HG03280 (cell line): ENCODE measurements at regions not wholly inside any gene's neighbourhood (a gene's known extent, or its start where the extent isn't known, plus 50 kb on each side); places are given as distances from the start of the nearest gene placed in this dataset.

Source experiments
- ATAC-seq: cut with Tn5 transposase; IDR thresholded peaks from one replicate; pipeline ENCODE4 v1.9.1; 2021; ENCODE audit warnings: mild to moderate bottlenecking, moderate library complexity; ENCODE audit not compliant: unreplicated experiment

DNA sequence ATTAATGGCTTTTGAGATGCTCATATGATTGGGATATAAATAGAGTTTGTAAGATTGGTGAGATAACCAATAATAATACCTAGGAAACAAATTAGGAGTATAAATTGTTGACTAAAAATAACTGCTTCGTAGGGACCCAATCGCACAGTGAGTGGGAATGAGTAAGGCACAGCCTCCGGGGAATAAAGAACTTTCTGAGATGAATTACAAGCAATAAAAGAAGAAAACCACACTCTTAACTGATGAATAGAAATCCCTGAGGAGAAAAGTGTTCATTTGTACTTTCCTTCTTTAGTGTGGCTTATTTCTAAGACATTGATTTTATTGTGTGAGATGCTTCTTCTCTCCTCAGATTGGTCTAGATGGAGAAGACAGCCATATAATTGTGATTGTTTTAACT lies 443.4 kb upstream of the PRMT6 start:
- no peak for ATAC-seq

DNA sequence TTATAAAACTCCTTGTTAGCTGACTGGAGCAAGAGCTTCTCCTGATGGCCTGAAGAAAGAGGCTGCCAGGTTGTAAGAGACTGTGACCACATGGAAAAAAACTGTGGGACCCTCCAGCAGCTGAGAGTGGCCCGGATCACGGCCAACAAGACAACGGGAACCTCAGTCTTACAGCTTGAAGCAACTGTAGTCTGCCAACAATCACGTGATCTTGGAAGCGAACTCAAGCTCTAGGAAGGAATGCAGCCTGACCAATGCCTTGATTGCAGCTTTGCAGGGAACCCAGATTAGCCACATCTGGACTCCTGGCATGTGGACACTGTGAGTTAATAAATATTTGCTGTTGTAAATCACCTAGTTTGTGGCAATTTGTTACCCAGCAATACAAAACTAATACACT lies 442.6 kb upstream of the PRMT6 start:
- ATAC-seq = no peak

DNA sequence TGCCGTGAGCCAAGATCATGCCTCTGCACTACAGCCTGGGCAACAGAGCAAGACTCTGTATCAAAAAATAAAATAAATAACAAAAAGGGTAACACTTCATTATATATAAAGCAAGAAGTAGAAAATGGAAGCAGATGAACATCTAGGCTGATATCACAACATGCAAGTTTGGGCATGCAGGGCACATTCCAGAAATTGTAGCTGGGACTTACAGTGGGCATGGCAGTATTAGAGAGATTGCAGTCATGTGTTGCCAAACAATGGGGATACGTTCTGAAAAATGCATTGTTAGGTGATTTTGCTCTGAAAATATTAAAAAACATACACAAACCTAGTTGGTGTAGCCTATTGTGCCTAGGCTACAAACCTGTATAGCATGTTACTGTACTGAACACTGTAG lies 441.0 kb upstream of the PRMT6 start:
- ATAC-seq = no peak

DNA sequence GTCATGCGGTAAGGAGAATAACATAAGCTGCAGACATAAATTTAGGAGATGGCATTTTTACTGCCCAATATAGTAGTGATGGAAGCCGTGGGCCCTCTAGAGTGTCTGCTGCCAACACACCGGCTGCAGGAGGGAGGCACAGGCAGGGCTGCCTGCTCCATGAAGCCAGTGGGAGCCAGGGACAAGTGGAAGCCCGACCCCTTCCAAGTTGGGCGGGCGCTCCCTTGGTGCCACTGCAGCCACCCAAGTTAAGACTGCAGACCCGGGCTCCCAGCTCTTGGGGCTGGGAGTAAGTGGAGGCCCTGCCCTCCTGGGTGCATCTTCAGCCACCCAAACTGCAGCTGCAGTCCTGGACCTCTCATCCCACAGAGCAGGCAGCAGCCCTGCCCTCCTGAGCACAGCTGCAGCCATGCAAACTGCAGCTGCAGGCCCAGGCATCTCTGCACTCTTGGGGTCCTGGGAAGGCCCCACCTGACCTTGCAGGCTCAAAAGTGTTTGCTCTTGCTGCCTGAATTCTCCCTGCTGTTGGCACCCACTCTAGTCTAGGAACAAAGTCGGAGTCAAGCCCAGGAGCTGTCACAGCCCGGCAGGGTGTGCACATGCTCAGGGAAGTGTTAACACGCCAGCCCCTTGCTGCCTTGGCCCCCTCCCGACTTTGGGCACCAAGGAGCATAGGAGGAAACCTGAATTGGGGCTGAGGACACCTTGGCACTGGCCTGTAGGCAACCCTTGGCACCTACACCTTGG lies 437.2 kb upstream of the PRMT6 start:
- no peak for ATAC-seq

DNA sequence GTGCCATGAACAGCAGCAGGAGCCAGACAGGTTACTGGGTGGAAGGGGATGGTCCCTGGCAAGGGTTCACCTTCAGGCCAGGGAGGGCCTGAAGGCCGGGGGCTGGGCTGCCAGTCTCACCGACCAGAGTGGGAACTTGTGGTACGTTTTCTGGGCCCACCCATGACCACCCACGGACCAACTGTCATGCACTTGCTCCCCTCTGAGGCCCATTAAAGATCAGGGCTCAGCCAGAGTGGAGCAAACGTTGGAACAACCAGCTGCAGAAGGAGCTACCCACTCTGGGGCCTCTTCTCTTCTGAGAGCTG lies 436.7 kb upstream of the PRMT6 start:
- ATAC-seq = no peak

DNA sequence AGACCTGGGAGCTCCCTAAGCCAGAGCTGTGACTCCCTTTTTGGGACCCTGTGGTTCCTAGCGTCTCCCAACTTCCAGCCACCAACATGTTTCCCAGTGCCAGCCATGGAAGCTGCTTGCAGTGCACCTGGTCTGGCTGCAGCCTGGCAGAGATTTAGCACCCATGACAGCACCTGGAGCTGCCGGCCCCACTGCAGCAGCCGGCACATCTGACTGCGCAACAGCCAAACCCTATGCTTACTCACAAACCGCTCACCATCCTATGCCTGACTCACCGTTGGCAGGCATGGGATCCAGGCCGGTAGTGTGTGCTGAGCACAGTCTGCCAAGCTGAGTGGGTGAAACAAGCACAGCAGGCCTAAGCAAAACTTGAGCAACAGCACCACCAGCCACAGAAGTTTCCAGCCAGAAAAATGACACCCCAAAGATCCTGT lies 435.9 kb upstream of the PRMT6 start:
- no peak for ATAC-seq

DNA sequence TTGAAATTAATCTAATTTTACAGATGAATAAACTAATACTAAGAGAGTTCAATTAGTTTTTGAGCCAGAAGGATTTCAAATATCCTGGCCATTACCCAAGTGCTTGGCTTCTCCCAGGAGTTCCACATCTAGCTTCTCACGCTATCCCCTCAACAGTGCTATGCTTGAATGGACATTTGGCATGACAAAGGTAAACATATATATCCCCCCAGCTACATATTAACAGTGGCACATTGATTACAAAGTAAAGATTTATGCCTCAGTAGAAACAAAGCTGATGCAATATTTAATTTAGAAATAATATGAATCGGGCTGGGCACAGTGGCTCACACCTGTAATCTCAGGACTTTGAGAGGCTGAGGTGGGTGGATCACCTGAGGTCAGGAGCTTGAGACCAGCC lies 434.6 kb upstream of the PRMT6 start:
- ATAC-seq = no peak

DNA sequence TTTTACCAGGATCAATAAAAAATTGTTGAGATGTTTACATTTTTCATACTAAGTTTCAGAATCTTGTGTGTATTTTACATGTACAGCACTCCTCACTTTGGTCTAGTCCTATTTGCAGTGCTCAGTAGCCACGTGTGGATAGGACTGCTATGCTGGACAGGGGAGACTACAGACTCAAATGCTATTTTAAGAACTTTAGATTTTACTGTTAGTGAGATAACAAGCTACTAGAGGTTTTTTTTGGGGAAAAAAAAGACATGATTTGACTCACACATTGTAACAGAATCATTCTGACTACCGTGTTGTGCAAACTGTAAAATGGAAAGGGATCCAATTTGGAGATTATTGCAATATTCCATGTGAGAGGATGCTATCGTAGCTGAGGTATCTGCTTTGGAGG lies 418.9 kb upstream of the PRMT6 start:
- ATAC-seq = no peak

DNA sequence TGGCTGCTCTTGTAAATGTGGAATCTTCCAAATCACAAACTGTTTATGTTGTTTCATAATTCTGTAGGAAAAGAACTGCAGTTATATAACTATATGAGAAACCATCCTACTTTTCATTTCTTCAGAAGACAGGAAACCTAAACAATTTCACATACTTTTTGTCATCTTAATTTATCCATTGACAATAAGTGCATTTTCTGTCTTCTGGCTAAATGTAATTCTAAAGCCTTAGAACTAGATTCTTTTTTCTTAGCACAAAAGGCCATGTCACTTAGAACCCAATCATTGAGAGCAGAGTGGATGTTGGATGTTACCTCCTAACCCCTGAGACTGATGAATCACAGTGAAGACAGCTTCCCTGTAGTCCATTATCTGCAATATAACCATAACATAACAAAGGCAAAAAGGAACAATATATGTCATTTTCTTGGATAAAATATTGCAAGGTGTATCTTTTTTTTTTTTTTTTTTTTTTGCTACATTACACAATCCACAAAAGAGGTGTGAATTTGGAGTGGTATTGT lies 410.2 kb upstream of the PRMT6 start:
- ATAC-seq = no peak

DNA sequence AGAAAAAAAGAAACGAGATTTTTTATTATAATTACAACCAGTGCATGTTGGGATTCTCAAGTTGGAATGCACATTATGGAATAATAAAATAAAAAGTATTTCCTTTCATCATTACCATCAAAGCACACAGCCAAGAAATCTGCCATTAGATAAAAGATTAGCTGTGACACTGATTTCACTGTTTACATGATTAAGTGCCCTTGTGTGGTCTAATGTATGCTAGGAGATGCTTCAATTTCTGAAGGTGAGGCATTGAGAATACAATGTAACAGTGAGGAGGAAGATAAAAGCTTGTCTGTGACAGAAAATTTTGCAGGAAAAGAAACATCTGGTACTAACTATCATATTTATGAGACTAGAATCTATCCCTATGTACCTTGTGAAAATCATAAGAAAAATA lies 409.7 kb upstream of the PRMT6 start:
- ATAC-seq = no peak

DNA sequence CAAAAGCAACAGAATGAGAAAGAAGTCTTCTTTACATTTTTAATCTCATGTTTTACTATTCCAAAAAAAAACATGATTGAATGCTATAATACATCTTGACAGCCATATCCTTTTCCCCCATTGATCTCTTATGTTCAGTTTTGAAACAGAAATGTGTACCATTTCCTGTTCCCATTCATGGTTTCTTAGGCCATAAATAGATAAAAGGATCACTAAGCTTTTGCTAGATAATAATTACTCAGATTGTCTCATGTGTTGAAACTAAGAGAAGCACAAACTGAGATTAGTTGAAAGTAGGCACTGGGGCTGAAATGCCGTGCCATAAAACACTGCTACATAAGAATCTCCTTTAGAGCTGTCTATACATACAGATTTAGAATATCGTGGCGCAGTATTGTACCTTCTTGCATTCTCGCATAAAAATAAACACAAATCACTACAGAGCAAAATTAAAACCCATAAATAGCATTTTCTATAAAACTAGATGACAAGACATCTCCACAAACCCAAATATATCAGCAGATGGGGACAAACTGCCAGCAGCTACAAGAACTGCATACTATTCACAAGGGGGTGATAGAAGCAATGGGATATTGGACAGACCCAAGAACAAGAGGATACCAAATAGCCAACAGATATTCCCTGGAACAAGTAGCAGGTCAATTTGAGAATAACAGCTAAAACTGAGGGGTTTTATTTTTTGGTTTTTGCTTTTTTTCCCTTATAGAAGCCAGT lies 405.3 kb upstream of the PRMT6 start:
- ATAC-seq = no peak

DNA sequence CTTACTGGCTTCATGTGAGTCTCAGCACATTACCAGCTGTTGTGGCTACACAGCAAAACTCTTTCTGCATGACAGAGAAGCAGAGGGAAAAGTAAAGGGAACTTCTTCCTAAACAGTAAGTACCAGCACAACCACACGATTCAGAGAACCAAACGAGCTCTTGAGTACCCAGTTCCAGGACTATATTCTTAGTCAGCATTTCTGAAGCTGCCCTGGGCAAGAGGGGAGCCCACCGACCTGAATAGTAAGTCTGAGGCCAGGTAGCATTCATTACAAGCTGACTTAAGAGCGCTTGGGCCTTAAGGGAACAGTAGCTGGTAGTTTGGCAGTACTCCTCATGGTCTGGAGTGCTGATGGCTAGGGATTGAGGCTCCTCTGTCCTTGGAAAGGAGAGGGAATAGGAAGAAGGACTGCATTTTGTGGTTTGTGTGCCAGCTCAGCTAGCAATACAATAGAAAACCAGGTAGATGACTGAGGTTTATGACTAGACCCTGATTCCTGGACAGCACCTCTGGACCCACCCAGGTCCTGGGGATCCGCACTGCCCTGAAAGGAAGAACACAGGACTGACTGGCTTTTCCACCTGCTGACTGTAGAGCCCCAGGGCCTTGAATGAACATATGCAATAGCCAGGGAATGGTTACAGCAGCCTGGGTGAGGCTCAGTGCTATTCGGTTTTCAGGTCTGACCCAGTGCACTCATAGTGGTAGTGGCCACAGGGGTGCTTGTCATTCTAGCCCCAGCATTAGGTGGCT lies 396.8 kb upstream of the PRMT6 start:
- ATAC-seq = no peak

DNA sequence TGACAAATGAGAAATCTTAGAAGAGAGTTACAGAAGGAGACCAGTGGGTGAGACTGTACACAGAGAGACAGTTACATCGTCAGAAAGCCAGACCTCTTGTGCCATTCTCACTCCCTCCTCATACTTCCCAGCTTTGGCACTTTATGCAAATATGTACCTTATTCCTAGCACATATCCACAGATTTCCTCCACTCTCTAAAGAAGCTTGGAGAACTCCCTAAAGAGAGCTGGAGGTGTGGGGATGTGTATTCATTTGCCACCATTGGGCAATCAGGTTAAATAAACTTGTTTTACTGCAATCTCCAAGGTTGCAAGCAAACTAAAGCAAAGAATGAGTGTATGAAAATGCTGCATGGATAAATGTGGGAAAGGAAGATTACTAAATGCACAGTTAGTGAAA lies 380.9 kb upstream of the PRMT6 start:
- no peak for ATAC-seq

DNA sequence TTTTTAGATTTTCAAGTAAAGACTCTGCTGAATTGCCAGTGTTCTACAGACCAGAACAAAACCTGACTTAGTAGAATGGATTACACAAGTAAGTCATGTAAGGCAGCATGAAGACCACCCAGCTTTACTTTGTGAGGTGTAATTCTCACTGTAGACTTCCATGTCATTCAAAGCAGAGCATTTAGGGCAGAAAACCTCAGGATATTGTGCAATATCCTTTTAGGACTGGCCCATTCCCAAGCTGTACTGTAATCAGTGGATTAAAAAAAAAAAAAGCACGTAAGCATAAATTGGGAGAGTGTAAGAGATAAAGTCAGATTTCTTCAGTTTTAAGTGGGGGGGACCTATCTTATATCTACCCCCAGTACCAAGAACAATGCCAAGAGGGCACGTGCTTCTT lies 380.5 kb upstream of the PRMT6 start:
- ATAC-seq = no peak

DNA sequence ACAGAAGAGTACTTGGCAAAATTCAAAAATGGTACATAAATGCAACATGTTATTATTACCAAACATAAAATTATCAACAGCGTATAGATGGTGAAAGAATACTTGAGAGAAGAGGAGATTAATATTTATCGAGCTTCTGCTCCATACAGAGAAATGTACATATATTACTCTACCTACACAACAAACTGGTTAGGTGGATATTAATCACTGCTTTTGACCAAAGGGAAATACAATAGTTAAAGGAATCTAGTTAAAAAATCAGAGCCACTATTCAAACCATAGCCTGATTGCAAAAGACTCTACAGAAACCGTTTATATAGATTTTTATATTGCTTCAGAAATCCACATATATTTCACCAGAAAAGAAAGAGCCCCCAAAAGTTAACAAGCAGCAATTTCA lies 379.3 kb upstream of the PRMT6 start:
- no peak for ATAC-seq

DNA sequence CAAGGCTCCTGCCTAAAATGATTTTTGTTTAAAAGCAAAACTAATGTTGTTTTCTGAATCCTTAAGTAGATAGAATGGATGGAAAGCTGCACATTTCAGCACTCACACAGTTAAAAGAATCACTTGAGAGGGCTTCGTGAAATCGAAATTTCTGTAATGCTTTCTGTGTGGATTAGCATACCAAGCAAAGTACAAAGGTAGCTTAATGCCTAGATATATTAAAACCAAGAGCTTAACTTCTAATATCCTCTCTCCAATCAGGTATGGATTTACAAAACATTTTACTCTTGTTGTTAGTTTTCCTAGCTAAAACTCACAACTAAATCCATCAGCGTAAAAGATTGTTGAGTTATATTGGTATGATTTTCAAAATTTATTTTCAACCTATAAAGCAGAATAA lies 378.8 kb upstream of the PRMT6 start:
- ATAC-seq = no peak

DNA sequence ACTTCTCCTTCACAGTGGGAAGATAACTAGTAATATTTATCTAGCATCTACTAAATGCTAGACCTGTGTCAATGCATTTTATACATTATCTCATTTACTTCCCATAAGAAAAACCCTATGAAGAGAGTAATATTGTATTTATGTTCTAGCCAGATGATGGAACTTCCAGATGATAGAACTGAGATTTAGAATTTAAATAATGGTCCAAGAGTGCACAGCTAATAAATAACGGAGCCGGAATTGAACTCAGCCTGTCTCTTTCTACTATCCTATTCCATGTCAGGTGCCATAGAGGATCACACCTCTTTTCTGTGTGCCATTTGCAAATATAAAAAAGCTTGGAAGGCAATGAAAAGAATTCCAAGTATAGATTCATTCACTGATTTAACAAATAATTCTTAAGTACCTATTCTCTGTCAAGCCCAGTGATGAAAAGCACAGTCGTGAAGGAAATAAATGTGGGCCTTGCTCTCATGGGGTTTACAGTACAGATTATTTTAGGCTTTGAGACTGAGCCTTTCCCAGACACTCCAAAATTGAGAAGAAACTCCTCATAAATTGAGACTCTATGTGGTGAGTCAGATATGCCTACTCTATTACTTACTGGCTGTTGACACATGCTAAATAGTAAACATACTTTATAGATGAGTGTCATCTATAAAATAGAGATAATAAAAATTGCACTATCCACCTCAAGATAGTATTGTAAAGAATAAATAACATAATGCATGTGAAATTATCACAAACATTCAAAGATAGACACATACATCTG lies 378.0 kb upstream of the PRMT6 start:
- no peak for ATAC-seq

DNA sequence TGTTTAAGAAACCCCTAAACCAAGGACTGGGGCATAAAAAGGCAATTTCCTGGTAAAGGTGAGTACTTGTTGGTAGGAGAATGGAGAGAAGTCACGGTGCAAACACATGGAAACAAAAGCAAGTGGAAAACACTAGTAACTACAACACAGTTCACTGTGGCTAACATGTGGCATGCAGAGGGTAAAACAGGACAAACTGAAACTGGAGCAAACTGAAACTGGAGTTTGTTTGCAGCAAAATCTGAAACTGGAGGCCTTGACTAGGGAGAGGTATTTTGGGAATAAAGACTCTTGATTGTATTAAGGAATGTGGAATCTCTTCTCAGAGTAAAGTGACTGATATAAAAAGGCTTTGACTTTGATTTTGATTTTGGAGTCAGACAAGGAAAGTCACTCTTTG lies 376.3 kb upstream of the PRMT6 start:
- ATAC-seq = no peak

DNA sequence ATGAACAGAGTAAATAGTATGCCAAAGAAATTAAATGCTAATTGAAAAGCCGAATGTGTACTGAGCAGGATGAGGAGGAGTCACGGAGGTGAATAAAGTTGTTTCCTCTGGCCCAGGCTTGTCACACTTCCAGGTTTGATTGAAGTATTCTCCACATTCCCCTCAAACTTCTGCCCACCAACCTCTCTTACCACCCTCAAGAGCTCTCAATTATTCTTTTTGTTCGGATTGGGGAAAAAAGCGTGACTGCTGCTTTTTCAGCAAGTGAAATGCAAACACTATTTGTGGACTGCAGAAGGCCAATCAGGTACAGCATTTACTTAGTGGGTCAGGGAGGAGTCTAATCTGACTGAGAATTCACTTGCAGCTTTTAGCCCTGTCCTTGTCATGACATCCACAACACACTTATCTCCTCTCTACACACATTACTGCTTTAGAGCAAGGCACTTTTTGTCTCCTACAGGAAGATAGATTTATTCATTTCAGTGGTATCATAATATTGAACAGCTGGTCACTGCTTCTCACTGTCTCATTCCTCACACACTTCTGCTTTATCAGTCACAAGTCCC lies 375.6 kb upstream of the PRMT6 start:
- no peak for ATAC-seq

DNA sequence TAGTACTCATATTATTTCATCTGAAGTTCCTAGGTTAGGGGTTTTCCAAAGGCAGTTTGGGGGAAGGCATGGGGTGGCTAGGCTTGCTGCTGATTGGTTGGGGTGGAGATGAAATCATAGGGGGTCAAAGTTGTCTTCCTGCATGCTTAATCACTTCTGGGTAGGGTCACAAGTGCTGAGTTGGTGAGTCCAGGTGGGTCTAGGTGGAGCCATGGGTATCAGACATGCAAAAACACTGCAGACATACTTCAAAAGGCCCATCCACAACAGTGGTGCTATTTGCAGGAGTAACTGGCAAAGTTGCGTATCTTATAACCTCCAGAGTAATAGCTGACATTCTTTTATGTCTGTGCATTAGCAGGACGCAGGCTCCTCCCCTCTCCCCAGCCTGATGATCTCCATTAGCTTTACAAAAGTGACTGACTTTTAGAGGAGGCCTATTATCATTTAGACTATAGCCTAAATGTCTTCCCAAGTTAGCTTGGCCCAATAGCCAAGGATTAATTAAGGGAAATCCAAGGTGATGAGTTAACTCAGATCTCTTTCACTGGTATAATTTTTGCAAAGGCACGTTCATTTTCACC lies 374.4 kb upstream of the PRMT6 start:
- ATAC-seq = no peak
